ENCODE measurements at regions not wholly inside any gene's neighbourhood (a gene's known extent, or its start where the extent isn't known, plus 50 kb on each side); places are given as distances from the start of the nearest gene placed in this dataset.

GRCh38 chr5:82784521-82784920, 292.7 kb downstream of the TMEM167A start:
- H3K4me3 ChIP-seq = no peak overlapping the region
- no peaks in the 10 kb centered on the region for H3K4me1 ChIP-seq (replicated peaks in 1 of 2; ENCODE audit: control insufficient read depth in 2 of 2, insufficient read depth in 2 of 2, low read length in 2 of 2)
- no peaks in the 10 kb centered on the region for H3K79me2 ChIP-seq (ENCODE audit: control insufficient read depth, insufficient read depth, low read length)
- in situ Hi-C loops (cut with MboI) = loop anchor here (25.0 kb wide), 1 partner anchor 422 kb away; no protein-coding TSS in a partner anchor
- no peaks in the 10 kb centered on the region for H3K9me1 ChIP-seq (ENCODE audit: control insufficient read depth, insufficient read depth, low read length)
- no TSS peak for BruUV-seq (replicated peaks)
- ChIA-PET CTCF (ENCODE audit: low intra/inter-chr PET ratio) (no interaction called here), POLR2A (interaction anchor here (0.6 kb wide), 1 partner anchor 24 kb away, joined by 3 read pairs; no protein-coding TSS in a partner anchor)
- H3K27me3 ChIP-seq (ENCODE audit: control insufficient read depth in 2 of 2, insufficient read depth in 2 of 2, low read length in 2 of 2) = no peaks in the 10 kb centered on the region; a peak in 1 of 5 replicates
- H2AFZ ChIP-seq (ENCODE audit: low read depth, low read length) = no peak overlapping the region
- 0% methylated on average over 1 of the region's 1 CpG for whole genome bisulfite sequencing (ENCODE audit: insufficient coverage, low coverage, missing lambda C conversion rate)
- no peaks in the 10 kb centered on the region for H3K36me3 ChIP-seq (ENCODE audit: control insufficient read depth, insufficient read depth, low read length)
- DNase-seq (ENCODE audit: extremely low read depth in 1 of 4, low spot score in 3 of 4) = no peak
- no peak overlapping the region for H3K9ac ChIP-seq (ENCODE audit: insufficient read depth in 1 of 2, low read depth in 2 of 2, low read length in 2 of 2)
- FAIRE-seq = no peak
- H4K20me1 ChIP-seq (replicated peaks; ENCODE audit: control insufficient read depth, insufficient read depth, low read length) = no peaks in the 10 kb centered on the region
- no peak overlapping the region for H3K4me2 ChIP-seq (ENCODE audit: insufficient read depth, low read length)
- intact Hi-C loops (cut with micrococcal nuclease) = no loop called here
- H3K9me3 ChIP-seq (replicated peaks; ENCODE audit: control insufficient read depth, insufficient read depth, low read depth, low read length) = no peaks in the 10 kb centered on the region
- no peak overlapping the region for H3K27ac ChIP-seq (ENCODE audit: extremely low read depth, low read depth, low read length)
- ATAC-seq = no peak
- TF ChIP-seq EZH2 (IDR thresholded peaks at IDR 0.05; ENCODE audit: borderline replicate concordance, low read depth, low read length) = no peak
- TF ChIP-seq PTTG1 (tag; IDR thresholded peaks at IDR 0.05; ENCODE audit: low read depth) = no peak
- TF ChIP-seq FOSL1 (tag; conservative IDR thresholded peaks at IDR 0.05) = no peak
- no peak for TF ChIP-seq U2AF1 (optimal IDR thresholded peaks at IDR 0.05; ENCODE audit: low read depth, low read length)
- TF ChIP-seq, protein P1, sequence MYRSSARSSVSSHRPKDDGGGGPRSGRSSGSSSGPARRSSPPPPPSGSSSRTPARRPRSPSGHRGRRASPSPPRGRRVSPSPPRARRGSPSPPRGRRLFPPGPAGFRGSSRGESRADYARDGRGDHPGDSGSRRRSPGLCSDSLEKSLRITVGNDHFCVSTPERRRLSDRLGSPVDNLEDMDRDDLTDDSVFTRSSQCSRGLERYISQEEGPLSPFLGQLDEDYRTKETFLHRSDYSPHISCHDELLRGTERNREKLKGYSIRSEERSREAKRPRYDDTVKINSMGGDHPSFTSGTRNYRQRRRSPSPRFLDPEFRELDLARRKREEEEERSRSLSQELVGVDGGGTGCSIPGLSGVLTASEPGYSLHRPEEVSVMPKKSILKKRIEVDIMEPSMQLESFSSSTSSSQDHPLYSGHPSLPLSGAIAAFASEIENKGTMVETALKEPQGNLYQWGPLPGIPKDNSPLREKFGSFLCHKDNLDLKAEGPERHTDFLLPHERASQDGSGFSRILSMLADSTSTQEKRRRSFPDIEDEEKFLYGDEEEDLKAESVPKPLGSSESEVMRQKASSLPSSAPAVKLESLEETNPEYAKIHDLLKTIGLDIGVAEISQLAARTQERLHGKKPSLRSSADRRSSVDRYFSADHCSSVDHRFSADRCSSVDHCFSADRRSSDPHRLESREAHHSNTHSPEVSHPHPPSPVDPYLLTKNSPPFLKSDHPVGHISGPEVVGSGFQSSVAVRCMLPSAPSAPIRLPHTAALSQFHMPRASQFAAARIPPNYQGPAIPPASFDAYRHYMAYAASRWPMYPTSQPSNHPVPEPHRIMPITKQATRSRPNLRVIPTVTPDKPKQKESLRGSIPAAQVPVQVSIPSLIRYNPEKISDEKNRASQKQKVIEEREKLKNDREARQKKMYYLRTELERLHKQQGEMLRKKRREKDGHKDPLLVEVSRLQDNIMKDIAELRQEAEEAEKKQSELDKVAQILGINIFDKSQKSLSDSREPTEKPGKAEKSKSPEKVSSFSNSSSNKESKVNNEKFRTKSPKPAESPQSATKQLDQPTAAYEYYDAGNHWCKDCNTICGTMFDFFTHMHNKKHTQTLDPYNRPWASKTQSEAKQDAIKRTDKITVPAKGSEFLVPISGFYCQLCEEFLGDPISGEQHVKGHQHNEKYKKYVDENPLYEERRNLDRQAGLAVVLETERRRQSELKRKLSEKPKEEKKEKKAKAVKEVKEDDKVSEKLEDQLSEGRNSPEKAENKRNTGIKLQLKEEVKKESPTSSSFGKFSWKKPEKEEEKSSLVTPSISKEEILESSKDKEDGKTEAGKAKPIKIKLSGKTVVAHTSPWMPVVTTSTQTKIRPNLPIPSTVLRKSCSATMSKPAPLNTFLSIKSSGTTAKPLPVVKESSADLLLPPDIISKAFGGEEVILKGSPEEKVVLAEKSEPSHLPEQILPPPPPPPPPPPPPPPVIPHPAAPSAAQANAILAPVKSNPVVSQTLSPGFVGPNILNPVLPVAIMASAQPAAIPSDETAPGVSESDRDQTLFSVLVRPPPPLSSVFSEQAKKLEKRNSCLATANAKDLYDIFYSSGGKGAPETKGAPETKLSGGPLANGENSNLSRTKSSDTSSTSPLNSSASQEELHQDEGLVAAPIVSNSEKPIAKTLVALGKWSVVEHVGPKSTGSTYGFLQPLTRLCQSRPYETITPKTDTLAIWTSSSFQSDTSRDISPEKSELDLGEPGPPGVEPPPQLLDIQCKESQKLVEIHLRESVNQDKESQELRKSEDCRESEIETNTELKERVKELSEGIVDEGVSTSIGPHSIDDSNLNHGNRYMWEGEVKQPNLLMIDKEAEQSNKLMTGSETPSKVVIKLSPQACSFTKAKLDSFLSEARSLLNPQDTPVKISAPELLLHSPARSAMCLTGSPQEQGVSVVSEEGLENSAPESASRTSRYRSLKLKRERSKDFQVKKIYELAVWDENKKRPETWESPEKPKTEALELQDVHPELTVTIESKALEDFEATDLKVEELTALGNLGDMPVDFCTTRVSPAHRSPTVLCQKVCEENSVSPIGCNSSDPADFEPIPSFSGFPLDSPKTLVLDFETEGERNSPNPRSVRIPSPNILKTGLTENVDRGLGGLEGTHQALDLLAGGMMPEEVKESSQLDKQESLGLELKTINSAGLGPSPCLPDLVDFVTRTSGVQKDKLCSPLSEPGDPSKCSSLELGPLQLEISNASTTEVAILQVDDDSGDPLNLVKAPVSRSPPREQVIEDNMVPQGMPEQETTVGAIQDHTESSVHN (IDR thresholded peaks at IDR 0.05; ENCODE audit: borderline replicate concordance in 1 of 2, low read depth in 1 of 2) = no peak
- no peak for TF ChIP-seq ETS1 (conservative IDR thresholded peaks at IDR 0.05; ENCODE audit: control insufficient read depth, low read depth, low read length)
- TF ChIP-seq ZNF282 (CRISPR knock-in tag; IDR thresholded peaks at IDR 0.05) = no peak
- TF ChIP-seq MTA3 (IDR thresholded peaks at IDR 0.05; ENCODE audit: borderline replicate concordance) = no peak
- no peak for TF ChIP-seq GTF2F1 (IDR thresholded peaks at IDR 0.05; ENCODE audit: low read depth, low read length)
- TF ChIP-seq POLR2AphosphoS5 (IDR thresholded peaks at IDR 0.05; ENCODE audit: control insufficient read depth, insufficient read depth, low read depth, low read length) = no peak
- TF ChIP-seq SMC3 (conservative IDR thresholded peaks at IDR 0.05; ENCODE audit: insufficient read depth, low read depth, low read length) = no peak
- TF ChIP-seq CREM (IDR thresholded peaks at IDR 0.05; ENCODE audit: low read depth) = no peak
